Left lung (tissue), 4 donors: ENCODE measurements at regions not wholly inside any gene's neighbourhood (a gene's known extent, or its start where the extent isn't known, plus 50 kb on each side); places are given as distances from the start of the nearest gene placed in this dataset.

Experiments used
- ATAC-seq: fragments of 200-7000 bp; cut with Tn5 transposase; one replicate; pipeline ENCODE4 v1.9.1; 2020; ENCODE audit warnings: moderate library complexity
- DNase-seq, 4 donors: peaks; one replicate each; pipeline ENCODE4 v3.0.0-alpha.2; 2013 to 2020
- H3K27ac ChIP-seq, 2 donors: fragments of 200-600 bp; sonication (generic) in 1 of 2; one replicate each; pipeline versions ENCODE4 v1.5.0 to v1.8.0; 2020 to 2021
- H3K27me3 ChIP-seq, 2 donors: fragments of 200-600 bp; sonication (generic) in 1 of 2; one replicate each; pipeline versions ENCODE4 v1.5.0 to v1.8.0; 2020 to 2021
- H3K36me3 ChIP-seq, 2 donors: fragments of 200-600 bp; sonication (generic) in 1 of 2; one replicate each; pipeline versions ENCODE4 v1.5.0 to v1.8.0; 2020 to 2021
- H3K4me1 ChIP-seq, 2 donors: fragments of 200-600 bp; one replicate each; pipeline ENCODE4 v1.8.0; 2021
- H3K4me3 ChIP-seq, 2 donors: fragments of 200-600 bp; sonication (generic) in 1 of 2; one replicate each; pipeline versions ENCODE4 v1.5.0 to v1.8.0; 2020 to 2021; ENCODE audit warnings: mild to moderate bottlenecking in 1 of 2
- H3K9me3 ChIP-seq, 2 donors: fragments of 200-600 bp; sonication (generic) in 1 of 2; one replicate each; pipeline versions ENCODE4 v1.5.0 to v1.8.0; 2020 to 2021
- intact Hi-C, 2 donors: fragments of 100-400 bp; cut with DNase I; formaldehyde crosslinking; loops; one replicate each; pipeline versions ENCODE4 v1.11.2 to v1.14.2; 2022
- TF ChIP-seq, protein P1 (sequence below), 2 donors: fragments of 200-600 bp; sonication (generic) in 1 of 2; IDR thresholded peaks; one replicate each; pipeline versions ENCODE4 v1.5.0 to v1.8.0; 2021; ENCODE audit warnings: antibody characterized with exemption in 2 of 2
- donor health status: DM: no; HTN: yes; CAD: no.
- donor health status: DM: no; HTN: no; CAD: no.

DNA sequence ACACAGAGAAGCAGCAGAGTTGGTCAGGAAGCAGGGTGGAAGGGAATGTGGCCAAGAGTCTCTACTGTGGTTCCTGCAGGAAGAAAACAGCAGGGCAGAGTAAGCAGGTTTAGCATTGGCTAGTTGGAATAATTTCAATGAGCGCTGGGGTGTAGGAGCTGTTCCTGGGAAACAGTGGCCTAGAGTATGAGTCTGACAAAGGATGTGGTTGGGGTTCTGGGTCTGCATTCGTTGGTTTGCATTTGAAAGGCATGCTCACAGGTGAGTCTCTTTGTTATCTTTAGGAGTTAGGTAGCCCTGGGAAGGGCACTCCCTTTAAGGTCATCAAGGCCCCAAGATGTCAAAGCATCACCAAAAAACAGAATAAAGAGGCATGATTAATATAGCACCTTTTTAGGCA, 911.6 kb upstream of the SLC35B3 start:
- no peak overlapping the region for H3K27ac ChIP-seq
- no peak for ATAC-seq
- H3K36me3 ChIP-seq, result no peaks in the 10 kb centered on the region
- TF ChIP-seq, protein P1, sequence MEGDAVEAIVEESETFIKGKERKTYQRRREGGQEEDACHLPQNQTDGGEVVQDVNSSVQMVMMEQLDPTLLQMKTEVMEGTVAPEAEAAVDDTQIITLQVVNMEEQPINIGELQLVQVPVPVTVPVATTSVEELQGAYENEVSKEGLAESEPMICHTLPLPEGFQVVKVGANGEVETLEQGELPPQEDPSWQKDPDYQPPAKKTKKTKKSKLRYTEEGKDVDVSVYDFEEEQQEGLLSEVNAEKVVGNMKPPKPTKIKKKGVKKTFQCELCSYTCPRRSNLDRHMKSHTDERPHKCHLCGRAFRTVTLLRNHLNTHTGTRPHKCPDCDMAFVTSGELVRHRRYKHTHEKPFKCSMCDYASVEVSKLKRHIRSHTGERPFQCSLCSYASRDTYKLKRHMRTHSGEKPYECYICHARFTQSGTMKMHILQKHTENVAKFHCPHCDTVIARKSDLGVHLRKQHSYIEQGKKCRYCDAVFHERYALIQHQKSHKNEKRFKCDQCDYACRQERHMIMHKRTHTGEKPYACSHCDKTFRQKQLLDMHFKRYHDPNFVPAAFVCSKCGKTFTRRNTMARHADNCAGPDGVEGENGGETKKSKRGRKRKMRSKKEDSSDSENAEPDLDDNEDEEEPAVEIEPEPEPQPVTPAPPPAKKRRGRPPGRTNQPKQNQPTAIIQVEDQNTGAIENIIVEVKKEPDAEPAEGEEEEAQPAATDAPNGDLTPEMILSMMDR (IDR thresholded peaks at IDR 0.05), result no peak
- intact Hi-C loops, result no loop called here
- no peak overlapping the region for H3K4me3 ChIP-seq
- DNase-seq, result no peak
- H3K9me3 ChIP-seq, result peaks cover 0 to 2% of the 10 kb centered on the region in 2 donors
- no peaks in the 10 kb centered on the region for H3K4me1 ChIP-seq
- H3K27me3 ChIP-seq, result no peaks in the 10 kb centered on the region

DNA sequence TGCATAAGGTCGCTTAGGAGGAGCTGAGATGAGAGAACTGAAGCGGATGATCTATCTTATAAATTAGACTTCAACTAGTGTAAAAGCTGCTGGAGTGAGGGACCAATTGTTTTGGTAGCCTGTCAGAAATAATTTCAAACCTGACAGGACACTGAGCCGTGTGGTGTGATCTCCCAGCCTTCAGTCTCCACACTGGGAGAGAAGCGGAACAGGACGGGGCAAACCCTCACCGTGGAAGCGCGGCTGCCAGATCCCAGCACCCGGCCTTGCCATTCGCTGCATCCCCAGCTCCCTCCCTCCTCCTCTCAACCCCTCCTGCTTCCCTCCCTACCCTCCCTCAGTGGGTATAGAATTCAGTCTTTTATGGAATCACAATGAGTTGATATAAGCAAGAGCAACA, 900.1 kb upstream of the SLC35B3 start:
- Histone ChIP-seq H3K4me1 (no peaks in the 10 kb centered on the region), H3K27ac (no peak overlapping the region), H3K9me3 (peaks cover 0 to 7% of the 10 kb centered on the region in 2 donors), H3K36me3 (no peaks in the 10 kb centered on the region), H3K27me3 (no peaks in the 10 kb centered on the region), H3K4me3 (no peak overlapping the region)
- no peak for ATAC-seq
- peak in 1 of 4 donors; percentile 3 for DNase-seq
- TF ChIP-seq, protein P1 (IDR thresholded peaks at IDR 0.05), result no peak
- intact Hi-C loops, result no loop called here

DNA sequence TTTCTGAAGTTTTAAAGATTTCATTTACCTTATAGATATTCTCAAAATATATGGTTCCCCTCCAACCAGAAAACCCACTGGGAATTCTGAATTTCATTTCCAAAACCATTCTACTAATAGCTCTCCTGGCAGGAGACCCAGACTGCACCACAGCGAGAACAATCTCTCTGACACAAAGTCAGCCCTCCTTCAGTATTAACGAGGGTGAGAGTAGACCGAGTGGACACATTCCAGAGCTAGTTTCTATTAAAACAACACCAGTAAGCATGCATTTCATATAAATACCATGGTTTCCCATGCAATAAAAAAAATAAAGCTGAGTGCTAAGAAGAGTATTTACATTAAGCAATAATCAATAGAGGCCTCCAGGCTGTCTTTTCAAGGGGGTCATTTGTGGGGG, 899.6 kb upstream of the SLC35B3 start:
- Histone ChIP-seq H3K9me3 (peaks cover 0 to 7% of the 10 kb centered on the region in 2 donors), H3K27me3 (no peaks in the 10 kb centered on the region), H3K4me1 (no peaks in the 10 kb centered on the region), H3K4me3 (no peak overlapping the region), H3K27ac (no peak overlapping the region), H3K36me3 (no peaks in the 10 kb centered on the region)
- ATAC-seq (no peak), DNase-seq (peak in 2 of 4 donors; percentile 1 to 3)
- intact Hi-C loops, result no loop called here
- TF ChIP-seq, protein P1 (IDR thresholded peaks at IDR 0.05), result no peak

DNA sequence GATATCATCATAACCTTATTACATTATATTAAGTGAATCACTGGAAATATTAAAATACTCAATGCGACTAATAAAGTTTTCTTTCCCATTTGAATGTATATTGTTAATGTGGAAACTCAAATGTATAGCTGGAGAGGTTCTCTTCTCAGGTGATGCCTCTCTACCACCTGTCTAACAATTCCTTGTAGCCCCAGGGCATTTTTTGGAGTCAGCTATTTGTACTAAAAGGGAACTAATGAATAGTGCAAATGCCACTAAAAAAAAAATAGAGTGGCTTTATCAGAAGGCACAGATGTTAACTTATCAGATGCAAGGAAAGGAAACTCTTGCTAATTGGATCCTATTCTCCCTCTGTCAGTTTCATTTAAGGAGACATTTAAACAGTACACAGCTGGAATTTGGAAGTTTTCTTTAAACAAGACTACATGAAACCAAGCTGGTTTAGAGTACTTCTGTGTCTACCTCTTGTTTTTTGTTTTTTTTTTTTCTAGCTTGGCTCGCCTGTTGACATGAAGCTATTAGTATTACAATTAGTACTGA, 897.0 kb upstream of the SLC35B3 start:
- no peak for ATAC-seq
- H3K27ac ChIP-seq, result no peak overlapping the region
- TF ChIP-seq, protein P1 (IDR thresholded peaks at IDR 0.05), result no peak
- DNase-seq, result no peak
- peaks cover 0 to 13% of the 10 kb centered on the region in 2 donors for H3K9me3 ChIP-seq
- H3K36me3 ChIP-seq, result no peaks in the 10 kb centered on the region
- intact Hi-C loops, result no loop called here
- H3K4me1 ChIP-seq, result no peaks in the 10 kb centered on the region
- no peak overlapping the region for H3K4me3 ChIP-seq
- H3K27me3 ChIP-seq, result no peaks in the 10 kb centered on the region

DNA sequence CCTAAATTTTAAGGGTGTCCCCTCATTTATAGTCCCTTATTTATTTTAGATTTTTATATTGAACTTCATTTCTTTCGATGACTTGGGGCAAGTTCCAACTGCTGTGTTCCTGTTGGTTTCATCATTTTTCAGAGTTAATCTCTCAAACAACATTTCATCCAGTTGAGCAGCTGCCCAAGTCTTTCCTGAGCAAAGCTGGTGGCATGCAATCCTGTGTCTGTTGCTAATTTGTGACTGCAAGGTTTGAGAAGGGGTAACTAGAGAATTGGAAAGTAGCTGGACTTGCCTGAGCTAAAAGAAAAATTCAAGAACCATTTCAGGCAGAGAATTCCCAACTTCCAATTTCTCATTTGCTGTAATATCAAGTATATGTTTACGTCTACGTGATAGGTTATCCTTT, 881.5 kb upstream of the SLC35B3 start:
- no peaks in the 10 kb centered on the region for H3K4me1 ChIP-seq
- no peak overlapping the region for H3K27ac ChIP-seq
- no peak overlapping the region for H3K4me3 ChIP-seq
- no peaks in the 10 kb centered on the region for H3K27me3 ChIP-seq
- no peaks in the 10 kb centered on the region for H3K9me3 ChIP-seq
- TF ChIP-seq, protein P1 (IDR thresholded peaks at IDR 0.05), result no peak
- intact Hi-C loops, result no loop called here
- ATAC-seq (no peak), DNase-seq (no peak)
- H3K36me3 ChIP-seq, result no peaks in the 10 kb centered on the region
